ENCODE measurements at regions not wholly inside any gene's neighbourhood (a gene's known extent, or its start where the extent isn't known, plus 50 kb on each side); places are given as distances from the start of the nearest gene placed in this dataset.

- H4K20me1 ChIP-seq (ENCODE audit: insufficient read depth, low read length): no peaks in the 10 kb centered on the region
- Mint-ChIP-seq H3K27ac (no peak overlapping the region), H3K4me3 (no peak overlapping the region), H3K4me1 (no peaks in the 10 kb centered on the region), H3K36me3 (no peaks in the 10 kb centered on the region), H3K27me3 (ENCODE audit: low read depth in 3 of 3) (peaks cover 0 to 1% (median 0%) of the 10 kb centered on the region in 3 donors), H3K9me3 (peaks cover 0 to 2% (median 0%) of the 10 kb centered on the region in 7 donors)
- H3K27me3 ChIP-seq (ENCODE audit: control insufficient read depth in 2 of 2, insufficient read depth in 2 of 2, low read length in 2 of 2): no peaks in the 10 kb centered on the region
- DNase-seq: no peak
- no peaks in the 10 kb centered on the region for H3K9me3 ChIP-seq (replicated peaks in 1 of 2; ENCODE audit: control insufficient read depth in 1 of 2, insufficient read depth in 1 of 2, low read length in 2 of 2)
- no peak overlapping the region for H3K9ac ChIP-seq (ENCODE audit: insufficient read depth, low read length, poor library complexity, severe bottlenecking)
- no CpG with 5 or more reads among the region's 2 CpGs for WGBS (ENCODE audit: insufficient coverage)
- H3K27ac ChIP-seq (ENCODE audit: low read depth in 1 of 2, low read length in 2 of 2): no peak overlapping the region
- intact Hi-C loops (cut with micrococcal nuclease): no loop called here
- H2AFZ ChIP-seq (ENCODE audit: insufficient read depth, low read depth, low read length, poor library complexity, severe bottlenecking): no peak overlapping the region
- no peaks in the 10 kb centered on the region for H3K36me3 ChIP-seq (replicated peaks in 1 of 2; ENCODE audit: control insufficient read depth in 1 of 2, insufficient read depth in 2 of 2, low read length in 2 of 2)
- H3K4me3 ChIP-seq (replicated peaks in 1 of 3; ENCODE audit: low read depth in 2 of 3, low read length in 3 of 3): no peak overlapping the region
- H3K79me2 ChIP-seq (ENCODE audit: insufficient read depth, low read length): no peaks in the 10 kb centered on the region
- no peaks in the 10 kb centered on the region for H3K4me1 ChIP-seq (ENCODE audit: control insufficient read depth in 1 of 2, insufficient read depth in 2 of 2, low read length in 2 of 2)
- no peak for TF ChIP-seq CTCF (IDR thresholded peaks at IDR 0.05)
- no peak overlapping the region for H3K4me2 ChIP-seq (replicated peaks; ENCODE audit: extremely low read depth, low read length, poor library complexity, severe bottlenecking)
Observed at GRCh38 chrX:121259170-121259569, 211.8 kb downstream of the GLUD2 start.

- Mint-ChIP-seq H3K27ac (no peak overlapping the region), H3K36me3 (no peaks in the 10 kb centered on the region), H3K9me3 (peaks cover 0 to 2% (median 0%) of the 10 kb centered on the region in 7 donors), H3K27me3 (ENCODE audit: low read depth in 3 of 3) (peaks cover 0 to 1% (median 0%) of the 10 kb centered on the region in 3 donors), H3K4me3 (no peak overlapping the region), H3K4me1 (no peaks in the 10 kb centered on the region)
- Histone ChIP-seq H3K36me3 (replicated peaks in 1 of 2; ENCODE audit: control insufficient read depth in 1 of 2, insufficient read depth in 2 of 2, low read length in 2 of 2) (no peaks in the 10 kb centered on the region), H4K20me1 (ENCODE audit: insufficient read depth, low read length) (no peaks in the 10 kb centered on the region), H3K27ac (ENCODE audit: low read depth in 1 of 2, low read length in 2 of 2) (no peak overlapping the region), H3K4me1 (ENCODE audit: control insufficient read depth in 1 of 2, insufficient read depth in 2 of 2, low read length in 2 of 2) (no peaks in the 10 kb centered on the region), H3K79me2 (ENCODE audit: insufficient read depth, low read length) (no peaks in the 10 kb centered on the region), H2AFZ (ENCODE audit: insufficient read depth, low read depth, low read length, poor library complexity, severe bottlenecking) (no peak overlapping the region), H3K4me3 (replicated peaks in 1 of 3; ENCODE audit: low read depth in 2 of 3, low read length in 3 of 3) (no peak overlapping the region), H3K9ac (ENCODE audit: insufficient read depth, low read length, poor library complexity, severe bottlenecking) (no peak overlapping the region), H3K27me3 (ENCODE audit: control insufficient read depth in 2 of 2, insufficient read depth in 2 of 2, low read length in 2 of 2) (no peaks in the 10 kb centered on the region), H3K9me3 (replicated peaks in 1 of 2; ENCODE audit: control insufficient read depth in 1 of 2, insufficient read depth in 1 of 2, low read length in 2 of 2) (no peaks in the 10 kb centered on the region), H3K4me2 (replicated peaks; ENCODE audit: extremely low read depth, low read length, poor library complexity, severe bottlenecking) (no peak overlapping the region)
- WGBS (ENCODE audit: insufficient coverage): no CpG with 5 or more reads among the region's 2 CpGs
- no peak for TF ChIP-seq CTCF (IDR thresholded peaks at IDR 0.05)
- intact Hi-C loops (cut with micrococcal nuclease): no loop called here
- no peak for DNase-seq
Observed at GRCh38 chrX:121260596-121261240, 213.3 kb downstream of the GLUD2 start.

All from CD14-positive monocyte (primary cell).